HCT116 (cell line): ENCODE measurements at regions not wholly inside any gene's neighbourhood (a gene's known extent, or its start where the extent isn't known, plus 50 kb on each side); places are given as distances from the start of the nearest gene placed in this dataset.

ENCODE experiments used
- ATAC-seq: fragments of 200-7000 bp; cut with Tn5 transposase; 2 replicates; pipeline ENCODE4 v1.9.1; 2020; ENCODE audit warnings: mild to moderate bottlenecking, moderate library complexity
- BruUV-seq: library from RNA; stranded (reverse); fragments of 400-500 nt; replicated peaks from 2 replicates; lab custom pipeline; 2021; lab: Mats Ljungman, UMichigan
- CTCF ChIA-PET: fragments of 300-600 bp; sonication (Branson Sonifier 250); formaldehyde crosslinking; loops from one replicate; lab custom pipeline; 2021; ENCODE audit warnings: antibody characterized with exemption; lab: Charles Lee
- POLR2A ChIA-PET: fragments of 300-600, 350-600 bp; sonication (Branson Sonifier 250); formaldehyde crosslinking; loops from one replicate; lab custom pipeline; 2021; ENCODE audit warnings: antibody characterized with exemption; lab: Charles Lee
- RAD21 ChIA-PET, 2 experiments: fragments of 300-600 bp; sonication (Branson Sonifier 250); formaldehyde crosslinking; loops; one replicate each; lab custom pipeline; 2023; ENCODE audit warnings: low total read pairs in 2 of 2; ENCODE audit not compliant: uncharacterized antibody in 2 of 2, unreplicated experiment in 2 of 2, low non-redundant PET in 1 of 2; lab: Charles Lee
- DNase-seq: peaks from one replicate; pipeline ENCODE4 v3.0.0-alpha.2; 2010; ENCODE audit warnings: low read depth, low spot score
- H2AFZ ChIP-seq: fragments of 200-600 bp; shearing (Covaris generic), sonication (generic); 2 replicates; pipeline ENCODE4 v1.6.1; 2017; ENCODE audit warnings: low read depth, mixed run types, mixed read lengths, antibody characterized with exemption, low read length; ENCODE audit not compliant: poor library complexity, severe bottlenecking
- H3K27ac ChIP-seq: 2 replicates; pipeline ENCODE4 v1.5.1; 2012; ENCODE audit warnings: low read depth, low read length
- H3K27me3 ChIP-seq: fragments of 200-600 bp; sonication (generic); 2 replicates; pipeline ENCODE4 v1.6.1; 2016; ENCODE audit warnings: mixed run types, low read length, mixed read lengths; ENCODE audit not compliant: insufficient read depth
- H3K36me3 ChIP-seq, 2 experiments: fragments of 200-500 bp in 1 of 2; fragments of 200-600 bp in 1 of 2; sonication (Bioruptor generic) in 1 of 2; sonication (generic) in 1 of 2; 2 replicates each; pipeline versions ENCODE4 v1.5.1 to v1.6.1; 2014 to 2016; ENCODE audit warnings: low read length in 2 of 2, inconsistent platforms in 1 of 2, mixed read lengths in 1 of 2, mixed run types in 1 of 2; ENCODE audit not compliant: insufficient read depth in 2 of 2, control insufficient read depth in 1 of 2
- H3K4me1 ChIP-seq, 2 experiments: fragments of 200-600 bp in 1 of 2; sonication (generic) in 1 of 2; 2 replicates each; pipeline versions ENCODE4 v1.5.1 to v1.6.1; 2012 to 2017; ENCODE audit warnings: low read length in 2 of 2, inconsistent platforms in 1 of 2, mild to moderate bottlenecking in 1 of 2, mixed read lengths in 1 of 2, mixed run types in 1 of 2, moderate library complexity in 1 of 2; ENCODE audit not compliant: insufficient read depth in 2 of 2, control insufficient read depth in 1 of 2
- H3K4me2 ChIP-seq: fragments of 200-600 bp; sonication (generic); 2 replicates; pipeline ENCODE4 v1.6.1; 2017; ENCODE audit warnings: mixed run types, low read length, mixed read lengths
- H3K4me3 ChIP-seq, 2 experiments: fragments of 200-600 bp in 1 of 2; sonication (generic) in 1 of 2; replicated peaks in 1 of 2; 2 replicates each; pipeline ENCODE4 v1.5.1; 2011 to 2016; ENCODE audit warnings: low read length in 2 of 2, control low read depth in 1 of 2, low read depth in 1 of 2, mild to moderate bottlenecking in 1 of 2, mixed read lengths in 1 of 2, mixed run types in 1 of 2
- H3K79me2 ChIP-seq: fragments of 200-600 bp; sonication (generic); 2 replicates; pipeline ENCODE4 v1.6.1; 2017; ENCODE audit warnings: mild to moderate bottlenecking, mixed run types, low read length, moderate library complexity, mixed read lengths; ENCODE audit not compliant: insufficient read depth
- H3K9ac ChIP-seq: fragments of 200-600 bp; sonication (generic); 2 replicates; pipeline ENCODE4 v1.6.1; 2016; ENCODE audit warnings: low read length, mixed read lengths
- H3K9me2 ChIP-seq: fragments of 200-600 bp; sonication (generic), shearing (Covaris generic); 2 replicates; pipeline ENCODE4 v1.6.1; 2017; ENCODE audit warnings: mixed run types, mild to moderate bottlenecking, moderate library complexity; ENCODE audit not compliant: insufficient read depth
- H3K9me3 ChIP-seq, 2 experiments: fragments of 200-500 bp in 1 of 2; fragments of 200-600 bp in 1 of 2; sonication (Bioruptor generic) in 1 of 2; sonication (generic) in 1 of 2; 2 replicates each; pipeline ENCODE4 v1.6.1; 2014 to 2017; ENCODE audit warnings: low read length in 2 of 2, mixed read lengths in 2 of 2, inconsistent platforms in 1 of 2, low read depth in 1 of 2, mild to moderate bottlenecking in 1 of 2, mixed run types in 1 of 2, moderate library complexity in 1 of 2; ENCODE audit not compliant: control insufficient read depth in 1 of 2, insufficient read depth in 1 of 2
- H4K20me1 ChIP-seq: fragments of 200-600 bp; sonication (generic), shearing (Covaris generic); 2 replicates; pipeline ENCODE4 v1.6.1; 2017; ENCODE audit warnings: mixed run types, mild to moderate bottlenecking, moderate library complexity; ENCODE audit not compliant: insufficient read depth
- CBX3 ChIP-seq: IDR thresholded peaks from 2 replicates; pipeline ENCODE4 v1.6.1; 2012; ENCODE audit warnings: low read depth
- EGR1 ChIP-seq: IDR thresholded peaks from 2 replicates; pipeline ENCODE4 v1.6.1; 2012; ENCODE audit warnings: low read depth
- EZH2phosphoT487 ChIP-seq: fragments of 200-600 bp; IDR thresholded peaks from 2 replicates; pipeline ENCODE4 v1.6.1; 2018; ENCODE audit warnings: antibody characterized with exemption, borderline replicate concordance
- FOSL1 ChIP-seq: IDR thresholded peaks from 2 replicates; pipeline ENCODE4 v1.6.1; 2012; ENCODE audit warnings: low read depth
- JUND ChIP-seq: IDR thresholded peaks from 2 replicates; pipeline ENCODE4 v1.6.1; 2012
- POLR2A ChIP-seq: IDR thresholded peaks from 2 replicates; pipeline ENCODE4 v1.7.0; 2011; ENCODE audit warnings: borderline replicate concordance; ENCODE audit not compliant: insufficient read depth, insufficient read length; ENCODE audit errors: extremely low read depth
- SIN3A ChIP-seq: IDR thresholded peaks from 2 replicates; pipeline ENCODE4 v1.6.1; 2012; ENCODE audit warnings: low read depth
- SRF ChIP-seq: IDR thresholded peaks from 2 replicates; pipeline ENCODE4 v1.6.1; 2012; ENCODE audit warnings: low read depth
- YY1 ChIP-seq: IDR thresholded peaks from 2 replicates; pipeline ENCODE4 v1.6.1; 2011; ENCODE audit warnings: low read length, low read depth, moderate library complexity, mild to moderate bottlenecking; ENCODE audit not compliant: insufficient replicate concordance; ENCODE audit errors: extremely low read depth
- ZBTB33 ChIP-seq: IDR thresholded peaks from 2 replicates; pipeline ENCODE4 v1.6.1; 2011; ENCODE audit warnings: mild to moderate bottlenecking, low read length, moderate library complexity; ENCODE audit not compliant: insufficient replicate concordance; ENCODE audit errors: extremely low read depth
- ZNF274 ChIP-seq: fragments of 200-500 bp; sonication (Bioruptor generic); IDR thresholded peaks from 2 replicates; pipeline ENCODE4 v1.6.1; 2014; ENCODE audit warnings: mild to moderate bottlenecking, low read depth, low read length, inconsistent platforms
- intact Hi-C: fragments of 100-400 bp; cut with micrococcal nuclease; formaldehyde crosslinking; loops from 2 replicates; pipeline ENCODE4 v1.10.0; 2022
- TF ChIP-seq, protein P1 (sequence below), 3 experiments: fragments of 200-600 bp in 1 of 3; sonication (generic) in 1 of 3; IDR thresholded peaks in 2 of 3; conservative IDR thresholded peaks in 1 of 3; 2 replicates each; pipeline ENCODE4 v1.5.1; 2012 to 2017; ENCODE audit warnings: low read depth in 2 of 3, low read length in 2 of 3, antibody characterized with exemption in 1 of 3, borderline replicate concordance in 1 of 3, control low read depth in 1 of 3, mild to moderate bottlenecking in 1 of 3, mixed read lengths in 1 of 3, mixed run types in 1 of 3, moderate library complexity in 1 of 3; ENCODE audit not compliant: insufficient read depth in 1 of 3
- TF ChIP-seq, protein P2 (sequence below): IDR thresholded peaks from 2 replicates; pipeline ENCODE4 v1.6.1; 2012; ENCODE audit warnings: low read depth

GRCh38 chr16:22630242-22630641 lies 119.6 kb downstream of the NPIPB5 start:
- Histone ChIP-seq H3K27ac (no peak overlapping the region), H3K9me3 (no peaks in the 10 kb centered on the region), H3K4me1 (no peaks in the 10 kb centered on the region), H3K9me2 (no peaks in the 10 kb centered on the region), H3K4me2 (no peak overlapping the region), H3K4me3 (no peak overlapping the region), H3K27me3 (peaks cover 11% of the 10 kb centered on the region), H4K20me1 (no peaks in the 10 kb centered on the region), H3K36me3 (no peaks in the 10 kb centered on the region), H2AFZ (no peak overlapping the region), H3K79me2 (no peaks in the 10 kb centered on the region), H3K9ac (no peak overlapping the region)
- RAD21 ChIA-PET = no interaction called here
- CTCF ChIA-PET = no interaction called here
- DNase-seq = no peak
- intact Hi-C loops = no loop called here
- POLR2A ChIA-PET = interaction anchor here (0.7 kb wide), 1 partner anchor 17 kb away, joined by 3 read pairs; no protein-coding TSS in a partner anchor
- BruUV-seq = no TSS peak
- TF ChIP-seq SIN3A (no peak), EZH2phosphoT487 (no peak), SRF (no peak), EGR1 (no peak), CBX3 (no peak), FOSL1 (no peak), ZBTB33 (no peak), ZNF274 (no peak), YY1 (no peak), POLR2A (no peak), JUND (no peak)
- TF ChIP-seq, protein P1, sequence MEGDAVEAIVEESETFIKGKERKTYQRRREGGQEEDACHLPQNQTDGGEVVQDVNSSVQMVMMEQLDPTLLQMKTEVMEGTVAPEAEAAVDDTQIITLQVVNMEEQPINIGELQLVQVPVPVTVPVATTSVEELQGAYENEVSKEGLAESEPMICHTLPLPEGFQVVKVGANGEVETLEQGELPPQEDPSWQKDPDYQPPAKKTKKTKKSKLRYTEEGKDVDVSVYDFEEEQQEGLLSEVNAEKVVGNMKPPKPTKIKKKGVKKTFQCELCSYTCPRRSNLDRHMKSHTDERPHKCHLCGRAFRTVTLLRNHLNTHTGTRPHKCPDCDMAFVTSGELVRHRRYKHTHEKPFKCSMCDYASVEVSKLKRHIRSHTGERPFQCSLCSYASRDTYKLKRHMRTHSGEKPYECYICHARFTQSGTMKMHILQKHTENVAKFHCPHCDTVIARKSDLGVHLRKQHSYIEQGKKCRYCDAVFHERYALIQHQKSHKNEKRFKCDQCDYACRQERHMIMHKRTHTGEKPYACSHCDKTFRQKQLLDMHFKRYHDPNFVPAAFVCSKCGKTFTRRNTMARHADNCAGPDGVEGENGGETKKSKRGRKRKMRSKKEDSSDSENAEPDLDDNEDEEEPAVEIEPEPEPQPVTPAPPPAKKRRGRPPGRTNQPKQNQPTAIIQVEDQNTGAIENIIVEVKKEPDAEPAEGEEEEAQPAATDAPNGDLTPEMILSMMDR (IDR thresholded peaks at IDR 0.05 in 2 of 3, conservative IDR thresholded peaks at IDR 0.05 in 1 of 3; ENCODE audit: borderline replicate concordance in 1 of 3, insufficient read depth in 1 of 3, low read depth in 2 of 3, low read length in 2 of 3) = no peak
- TF ChIP-seq, protein P2, sequence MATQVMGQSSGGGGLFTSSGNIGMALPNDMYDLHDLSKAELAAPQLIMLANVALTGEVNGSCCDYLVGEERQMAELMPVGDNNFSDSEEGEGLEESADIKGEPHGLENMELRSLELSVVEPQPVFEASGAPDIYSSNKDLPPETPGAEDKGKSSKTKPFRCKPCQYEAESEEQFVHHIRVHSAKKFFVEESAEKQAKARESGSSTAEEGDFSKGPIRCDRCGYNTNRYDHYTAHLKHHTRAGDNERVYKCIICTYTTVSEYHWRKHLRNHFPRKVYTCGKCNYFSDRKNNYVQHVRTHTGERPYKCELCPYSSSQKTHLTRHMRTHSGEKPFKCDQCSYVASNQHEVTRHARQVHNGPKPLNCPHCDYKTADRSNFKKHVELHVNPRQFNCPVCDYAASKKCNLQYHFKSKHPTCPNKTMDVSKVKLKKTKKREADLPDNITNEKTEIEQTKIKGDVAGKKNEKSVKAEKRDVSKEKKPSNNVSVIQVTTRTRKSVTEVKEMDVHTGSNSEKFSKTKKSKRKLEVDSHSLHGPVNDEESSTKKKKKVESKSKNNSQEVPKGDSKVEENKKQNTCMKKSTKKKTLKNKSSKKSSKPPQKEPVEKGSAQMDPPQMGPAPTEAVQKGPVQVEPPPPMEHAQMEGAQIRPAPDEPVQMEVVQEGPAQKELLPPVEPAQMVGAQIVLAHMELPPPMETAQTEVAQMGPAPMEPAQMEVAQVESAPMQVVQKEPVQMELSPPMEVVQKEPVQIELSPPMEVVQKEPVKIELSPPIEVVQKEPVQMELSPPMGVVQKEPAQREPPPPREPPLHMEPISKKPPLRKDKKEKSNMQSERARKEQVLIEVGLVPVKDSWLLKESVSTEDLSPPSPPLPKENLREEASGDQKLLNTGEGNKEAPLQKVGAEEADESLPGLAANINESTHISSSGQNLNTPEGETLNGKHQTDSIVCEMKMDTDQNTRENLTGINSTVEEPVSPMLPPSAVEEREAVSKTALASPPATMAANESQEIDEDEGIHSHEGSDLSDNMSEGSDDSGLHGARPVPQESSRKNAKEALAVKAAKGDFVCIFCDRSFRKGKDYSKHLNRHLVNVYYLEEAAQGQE = no peak
- ATAC-seq = no peak
